ENCODE measurements at regions not wholly inside any gene's neighbourhood (a gene's known extent, or its start where the extent isn't known, plus 50 kb on each side); places are given as distances from the start of the nearest gene placed in this dataset.

DNA sequence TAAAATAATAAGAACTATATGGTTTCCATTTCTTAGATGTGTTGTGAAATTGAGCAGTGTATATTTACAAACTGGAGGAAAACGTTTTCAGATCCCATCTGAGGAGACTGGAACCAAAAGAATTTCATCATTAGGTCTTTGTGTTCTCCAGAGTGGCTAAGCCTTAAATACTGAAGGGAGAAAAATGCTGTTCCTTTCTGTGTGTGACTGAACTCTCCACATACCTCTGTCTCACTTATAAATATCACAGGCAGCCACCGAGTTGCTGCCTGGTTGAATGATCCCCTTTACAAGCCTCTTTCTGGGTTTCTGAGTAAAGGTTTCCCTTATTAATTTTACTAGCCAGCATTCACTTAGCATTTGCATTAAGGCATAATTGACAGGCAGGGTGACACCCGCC lies 913.9 kb upstream of the NR2F2 start:
- no peak for DNase-seq (ENCODE audit: low read depth, low spot score)
- H3K9ac ChIP-seq (ENCODE audit: insufficient read length, low read depth), result no peak overlapping the region
- no peaks in the 10 kb centered on the region for H3K27me3 ChIP-seq (ENCODE audit: insufficient read depth, insufficient read length)
- H3K4me3 ChIP-seq (ENCODE audit: insufficient read length, low read depth), result no peak overlapping the region
- no peaks in the 10 kb centered on the region for H3K36me3 ChIP-seq (ENCODE audit: insufficient read depth, insufficient read length, low read length)
- TF ChIP-seq SUZ12 (IDR thresholded peaks at IDR 0.05; ENCODE audit: extremely low read depth, insufficient read depth, insufficient read length), result no peak
- no peak for TF ChIP-seq YY1 (IDR thresholded peaks at IDR 0.05; ENCODE audit: insufficient read depth, insufficient read length)
- no peak for TF ChIP-seq ZNF274 (IDR thresholded peaks at IDR 0.05; ENCODE audit: low read depth, low read length)
- no peaks in the 10 kb centered on the region for H3K4me1 ChIP-seq (ENCODE audit: insufficient read depth, insufficient read length)
- 0 out of 2 replicates have a peak, but pooled peaks cover 6% of the 10 kb centered on the region for H3K9me3 ChIP-seq (ENCODE audit: insufficient read depth, low read length)

DNA sequence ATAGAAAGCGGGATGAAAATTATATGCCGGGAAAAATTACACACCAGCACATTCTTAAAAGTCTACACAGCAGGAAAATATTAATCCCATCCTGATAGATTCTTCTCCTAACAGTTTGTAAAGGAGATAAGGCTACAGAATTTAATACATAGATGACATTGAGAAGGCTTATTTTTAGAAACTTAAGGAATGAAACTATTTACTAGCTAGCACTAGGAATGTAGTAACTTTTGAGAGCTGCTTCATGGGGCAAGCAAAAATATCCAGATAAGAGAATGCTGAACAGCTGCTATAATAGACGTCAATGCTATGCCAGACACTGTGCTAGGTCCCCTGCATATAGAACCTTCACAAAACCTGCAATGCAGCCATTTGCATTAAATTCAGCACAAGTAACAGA lies 912.7 kb upstream of the NR2F2 start:
- Histone ChIP-seq H3K9me3 (ENCODE audit: insufficient read depth, low read length) (0 out of 2 replicates have a peak, but pooled peaks cover 6% of the 10 kb centered on the region), H3K27me3 (ENCODE audit: insufficient read depth, insufficient read length) (no peaks in the 10 kb centered on the region), H3K36me3 (ENCODE audit: insufficient read depth, insufficient read length, low read length) (no peaks in the 10 kb centered on the region), H3K4me3 (ENCODE audit: insufficient read length, low read depth) (no peak overlapping the region), H3K4me1 (ENCODE audit: insufficient read depth, insufficient read length) (no peaks in the 10 kb centered on the region), H3K9ac (ENCODE audit: insufficient read length, low read depth) (no peak overlapping the region)
- no peak for TF ChIP-seq YY1 (IDR thresholded peaks at IDR 0.05; ENCODE audit: insufficient read depth, insufficient read length)
- TF ChIP-seq ZNF274 (IDR thresholded peaks at IDR 0.05; ENCODE audit: low read depth, low read length), result no peak
- no peak for DNase-seq (ENCODE audit: low read depth, low spot score)

DNA sequence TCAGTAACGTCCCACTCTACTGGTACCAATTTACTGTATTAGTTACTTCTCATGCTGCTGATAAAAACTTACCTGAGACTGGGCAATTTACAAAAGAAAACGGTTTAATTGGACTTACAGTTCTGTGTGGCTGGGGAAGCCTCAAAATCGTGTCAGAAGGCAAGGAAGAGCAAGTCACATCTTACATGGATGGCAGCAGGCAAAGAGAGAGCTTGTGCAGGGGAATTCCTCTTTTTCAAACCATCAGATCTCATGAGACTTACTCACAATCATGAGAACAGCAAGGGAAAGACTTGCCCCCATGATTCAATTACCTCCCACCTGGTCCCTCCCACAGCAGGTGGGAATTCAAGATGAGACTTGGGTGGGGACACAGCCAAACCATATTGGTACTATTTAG lies 908.2 kb upstream of the NR2F2 start:
- no peak overlapping the region for H3K4me3 ChIP-seq (ENCODE audit: insufficient read length, low read depth)
- H3K4me1 ChIP-seq (ENCODE audit: insufficient read depth, insufficient read length), result no peaks in the 10 kb centered on the region
- 0 out of 2 replicates have a peak, but pooled peaks cover 6% of the 10 kb centered on the region for H3K9me3 ChIP-seq (ENCODE audit: insufficient read depth, low read length)
- H3K9ac ChIP-seq (ENCODE audit: insufficient read length, low read depth), result no peak overlapping the region
- TF ChIP-seq ZNF274 (IDR thresholded peaks at IDR 0.05; ENCODE audit: low read depth, low read length), result no peak
- no peak for TF ChIP-seq SUZ12 (IDR thresholded peaks at IDR 0.05; ENCODE audit: extremely low read depth, insufficient read depth, insufficient read length)
- no peak for TF ChIP-seq YY1 (IDR thresholded peaks at IDR 0.05; ENCODE audit: insufficient read depth, insufficient read length)
- DNase-seq (ENCODE audit: low read depth, low spot score), result no peak
- no peaks in the 10 kb centered on the region for H3K27me3 ChIP-seq (ENCODE audit: insufficient read depth, insufficient read length)
- H3K36me3 ChIP-seq (ENCODE audit: insufficient read depth, insufficient read length, low read length), result no peaks in the 10 kb centered on the region

DNA sequence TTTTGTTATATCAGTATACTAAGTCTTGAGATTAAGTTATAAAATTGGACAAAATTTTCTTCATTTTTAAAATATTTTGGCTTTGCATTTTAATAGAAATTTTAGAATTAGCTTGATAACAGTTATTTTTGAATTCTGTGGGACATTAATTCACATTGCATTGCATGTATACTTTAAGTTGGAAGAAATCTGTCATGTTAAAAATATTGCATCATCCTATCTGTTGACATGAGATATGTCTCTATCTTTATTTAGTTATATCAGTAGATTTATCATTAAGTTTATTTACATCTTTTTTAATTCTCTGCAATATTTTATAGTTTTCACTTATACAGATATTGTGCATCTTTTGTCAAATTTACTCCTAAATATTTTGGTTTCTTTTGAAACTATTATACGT lies 904.6 kb upstream of the NR2F2 start:
- no peaks in the 10 kb centered on the region for H3K4me1 ChIP-seq (ENCODE audit: insufficient read depth, insufficient read length)
- DNase-seq (ENCODE audit: low read depth, low spot score), result no peak
- H3K4me3 ChIP-seq (ENCODE audit: insufficient read length, low read depth), result no peak overlapping the region
- 0 out of 2 replicates have a peak, but pooled peaks cover 6% of the 10 kb centered on the region for H3K9me3 ChIP-seq (ENCODE audit: insufficient read depth, low read length)
- no peaks in the 10 kb centered on the region for H3K27me3 ChIP-seq (ENCODE audit: insufficient read depth, insufficient read length)
- H3K36me3 ChIP-seq (ENCODE audit: insufficient read depth, insufficient read length, low read length), result no peaks in the 10 kb centered on the region
- H3K9ac ChIP-seq (ENCODE audit: insufficient read length, low read depth), result no peak overlapping the region
- TF ChIP-seq ZNF274 (IDR thresholded peaks at IDR 0.05; ENCODE audit: low read depth, low read length) (no peak), YY1 (IDR thresholded peaks at IDR 0.05; ENCODE audit: insufficient read depth, insufficient read length) (no peak), SUZ12 (IDR thresholded peaks at IDR 0.05; ENCODE audit: extremely low read depth, insufficient read depth, insufficient read length) (no peak)

DNA sequence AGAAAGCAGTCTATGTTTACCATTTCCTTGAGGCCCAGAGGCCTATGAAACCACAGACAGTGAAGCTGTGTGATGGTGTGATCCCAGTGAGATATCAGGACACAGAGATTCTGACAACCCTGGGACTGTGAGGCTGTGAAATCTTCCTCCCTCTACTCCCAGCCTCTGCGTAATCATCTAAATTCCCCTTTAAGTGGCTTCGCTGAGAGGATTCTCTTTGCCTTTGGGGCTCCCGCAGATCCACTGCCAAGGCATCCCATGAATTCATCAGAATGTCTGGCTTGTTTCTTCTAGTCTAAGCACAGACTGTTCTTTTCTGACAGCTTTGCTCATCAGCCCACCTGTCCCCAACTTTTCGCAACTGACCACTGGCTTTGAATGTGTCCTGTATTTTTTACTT lies 901.2 kb upstream of the NR2F2 start:
- no peak for TF ChIP-seq ZNF274 (IDR thresholded peaks at IDR 0.05; ENCODE audit: low read depth, low read length)
- no peak for TF ChIP-seq SUZ12 (IDR thresholded peaks at IDR 0.05; ENCODE audit: extremely low read depth, insufficient read depth, insufficient read length)
- no peak for TF ChIP-seq YY1 (IDR thresholded peaks at IDR 0.05; ENCODE audit: insufficient read depth, insufficient read length)
- no peak overlapping the region for H3K9ac ChIP-seq (ENCODE audit: insufficient read length, low read depth)

DNA sequence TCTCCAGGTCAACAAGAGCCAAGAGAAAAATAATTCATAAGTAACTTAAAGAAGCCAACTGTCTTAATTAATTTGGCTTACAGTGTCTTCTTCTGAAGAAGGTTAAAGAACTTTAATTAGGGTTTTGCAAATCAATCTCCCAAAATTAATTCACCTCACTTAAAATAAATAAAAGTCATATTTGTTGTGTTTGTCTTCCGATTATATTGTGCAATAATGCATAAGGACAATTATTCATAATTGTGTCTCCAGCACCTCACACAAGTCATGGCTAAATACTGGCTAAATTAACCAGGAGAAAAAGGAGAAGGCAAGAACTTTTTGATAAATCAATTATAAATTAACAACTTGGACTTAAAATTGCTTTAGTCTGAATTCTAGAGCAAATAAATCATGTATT lies 899.0 kb upstream of the NR2F2 start:
- TF ChIP-seq YY1 (IDR thresholded peaks at IDR 0.05; ENCODE audit: insufficient read depth, insufficient read length), result no peak
- no peak for TF ChIP-seq SUZ12 (IDR thresholded peaks at IDR 0.05; ENCODE audit: extremely low read depth, insufficient read depth, insufficient read length)
- TF ChIP-seq ZNF274 (IDR thresholded peaks at IDR 0.05; ENCODE audit: low read depth, low read length), result no peak
- no peak for DNase-seq (ENCODE audit: low read depth, low spot score)

More for the DNA sequence above, 901.2 kb upstream of the NR2F2 start:
- H3K9me3 ChIP-seq (ENCODE audit: insufficient read depth, low read length), result no peaks in the 10 kb centered on the region
- DNase-seq (ENCODE audit: low read depth, low spot score), result no peak
- H3K36me3 ChIP-seq (ENCODE audit: insufficient read depth, insufficient read length, low read length), result no peaks in the 10 kb centered on the region
- H3K4me3 ChIP-seq (ENCODE audit: insufficient read length, low read depth), result no peak overlapping the region
- no peaks in the 10 kb centered on the region for H3K4me1 ChIP-seq (ENCODE audit: insufficient read depth, insufficient read length)
- no peaks in the 10 kb centered on the region for H3K27me3 ChIP-seq (ENCODE audit: insufficient read depth, insufficient read length)

DNA sequence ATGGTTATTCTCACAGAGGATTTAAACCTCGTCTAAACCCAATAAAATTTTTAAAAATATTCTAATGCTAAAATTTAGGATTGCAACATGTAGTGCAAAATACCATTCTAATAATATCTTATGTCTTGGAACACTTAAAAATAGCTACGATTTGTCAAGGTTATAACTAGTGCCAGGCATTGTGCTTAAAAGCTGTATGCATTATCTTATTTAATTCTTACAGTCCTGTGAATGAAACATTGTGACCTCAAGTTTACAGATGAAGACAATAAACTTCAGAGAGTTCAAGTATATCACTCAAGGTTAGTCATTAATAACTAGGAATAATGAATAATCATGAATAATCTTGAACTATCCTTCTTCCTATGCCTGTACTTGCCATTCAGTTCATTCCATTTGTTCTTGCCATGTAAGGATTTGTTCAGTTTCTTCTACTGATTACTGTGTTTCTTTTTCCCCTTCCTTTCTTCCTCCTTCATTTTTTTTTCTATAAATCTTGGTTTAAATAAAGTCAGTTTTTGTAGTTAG lies 897.6 kb upstream of the NR2F2 start:
- DNase-seq (ENCODE audit: low read depth, low spot score), result no peak
- Histone ChIP-seq H3K9ac (ENCODE audit: insufficient read length, low read depth) (no peak overlapping the region), H3K4me3 (ENCODE audit: insufficient read length, low read depth) (no peak overlapping the region), H3K4me1 (ENCODE audit: insufficient read depth, insufficient read length) (no peaks in the 10 kb centered on the region), H3K36me3 (ENCODE audit: insufficient read depth, insufficient read length, low read length) (no peaks in the 10 kb centered on the region), H3K9me3 (ENCODE audit: insufficient read depth, low read length) (no peaks in the 10 kb centered on the region), H3K27me3 (ENCODE audit: insufficient read depth, insufficient read length) (no peaks in the 10 kb centered on the region)
- TF ChIP-seq ZNF274 (IDR thresholded peaks at IDR 0.05; ENCODE audit: low read depth, low read length) (no peak), SUZ12 (IDR thresholded peaks at IDR 0.05; ENCODE audit: extremely low read depth, insufficient read depth, insufficient read length) (no peak), YY1 (IDR thresholded peaks at IDR 0.05; ENCODE audit: insufficient read depth, insufficient read length) (no peak)

More for the DNA sequence above, 899.0 kb upstream of the NR2F2 start:
- Histone ChIP-seq H3K27me3 (ENCODE audit: insufficient read depth, insufficient read length) (no peaks in the 10 kb centered on the region), H3K4me3 (ENCODE audit: insufficient read length, low read depth) (no peak overlapping the region), H3K36me3 (ENCODE audit: insufficient read depth, insufficient read length, low read length) (no peaks in the 10 kb centered on the region), H3K9ac (ENCODE audit: insufficient read length, low read depth) (no peak overlapping the region), H3K9me3 (ENCODE audit: insufficient read depth, low read length) (no peaks in the 10 kb centered on the region), H3K4me1 (ENCODE audit: insufficient read depth, insufficient read length) (no peaks in the 10 kb centered on the region)
